Esophagus squamous epithelium (tissue), 5 donors: ENCODE measurements at regions not wholly inside any gene's neighbourhood (a gene's known extent, or its start where the extent isn't known, plus 50 kb on each side); places are given as distances from the start of the nearest gene placed in this dataset.

ENCODE experiments used
- DNase-seq: peaks from one replicate; lab custom pipeline; 2025; lab: John Stamatoyannopoulos, UW
- H3K27ac ChIP-seq, 4 donors: fragments of 200-600 bp; sonication (generic); one replicate each; pipeline ENCODE4 v1.5.1; 2016 to 2019; ENCODE audit warnings: mild to moderate bottlenecking in 1 of 4
- H3K27me3 ChIP-seq, 4 donors: fragments of 200-600 bp; sonication (generic); 1 replicate in 3 of 4; 2 replicates in 1 of 4; pipeline versions ENCODE4 v1.5.1 to v1.6.0; 2017 to 2021; ENCODE audit warnings: antibody characterized with exemption in 1 of 4
- H3K36me3 ChIP-seq, 3 donors: fragments of 200-600 bp; sonication (generic); one replicate each; pipeline ENCODE4 v1.5.1; 2016 to 2019
- H3K4me1 ChIP-seq, 3 donors: fragments of 200-600 bp; sonication (generic); one replicate each; pipeline ENCODE4 v1.5.1; 2017 to 2019
- H3K4me3 ChIP-seq, 4 donors: fragments of 200-600 bp; sonication (generic); 1 replicate in 3 of 4; 2 replicates in 1 of 4; pipeline ENCODE4 v1.5.1; 2016 to 2019; ENCODE audit warnings: mild to moderate bottlenecking in 2 of 4, moderate library complexity in 1 of 4
- H3K9me3 ChIP-seq, 3 donors: fragments of 200-600 bp; sonication (generic); one replicate each; pipeline ENCODE4 v1.5.1; 2016 to 2019
- CTCF ChIP-seq, 6 experiments: fragments of 450-650 bp in 4 of 6; fragments of 200-600 bp in 2 of 6; sonication (generic) in 2 of 6; IDR thresholded peaks; one replicate each; pipeline ENCODE4 v1.5.1; 2016 to 2019; ENCODE audit warnings: antibody characterized with exemption in 6 of 6, mild to moderate bottlenecking in 4 of 6, moderate library complexity in 4 of 6
- POLR2A ChIP-seq, 4 donors: fragments of 450-650 bp; IDR thresholded peaks; one replicate each; pipeline ENCODE4 v1.6.1; 2017; ENCODE audit warnings: antibody characterized with exemption in 4 of 4, mild to moderate bottlenecking in 4 of 4, moderate library complexity in 3 of 4
- WGBS, 2 donors: methylation state at CpG; one replicate each; pipeline ENCODE4 v1.1.5; 2018; 5-methylcytosine and 5-hydroxymethylcytosine counted together
- intact Hi-C: fragments of 100-400 bp; cut with DNase I; formaldehyde crosslinking; loops from one replicate; pipeline ENCODE4 v1.15.0; 2022
- donor health status: DM: yes; HTN: yes; CAD: no.

GRCh38 chr2:146659976-146660375, 1184.9 kb upstream of the ACVR2A start:
- no peak for DNase-seq
- intact Hi-C loops = no loop called here
- Histone ChIP-seq H3K9me3 (no peaks in the 10 kb centered on the region), H3K27ac (no peak overlapping the region), H3K4me3 (no peak overlapping the region), H3K36me3 (no peaks in the 10 kb centered on the region), H3K27me3 (no peaks in the 10 kb centered on the region), H3K4me1 (no peaks in the 10 kb centered on the region)
- WGBS, 2 donors = 90 to 100% methylated on average over 1 of the region's 1 CpG
- TF ChIP-seq CTCF (IDR thresholded peaks at IDR 0.05) = no peak
- no peak for TF ChIP-seq POLR2A (IDR thresholded peaks at IDR 0.05)

GRCh38 chr2:146652311-146652710, 1192.5 kb upstream of the ACVR2A start:
- H3K36me3 ChIP-seq = no peaks in the 10 kb centered on the region
- no peak for DNase-seq
- H3K9me3 ChIP-seq = no peaks in the 10 kb centered on the region
- H3K4me1 ChIP-seq = no peaks in the 10 kb centered on the region
- no peak overlapping the region for H3K4me3 ChIP-seq
- intact Hi-C loops = no loop called here
- WGBS, 2 donors = 68 to 80% methylated on average over 2 of the region's 2 CpGs
- no peak overlapping the region for H3K27ac ChIP-seq
- TF ChIP-seq CTCF (IDR thresholded peaks at IDR 0.05) (no peak), POLR2A (IDR thresholded peaks at IDR 0.05) (no peak)
- no peaks in the 10 kb centered on the region for H3K27me3 ChIP-seq

- WGBS, 2 donors = 54 to 58% methylated on average over 3 of the region's 3 CpGs
- H3K27me3 ChIP-seq = no peaks in the 10 kb centered on the region
- no peaks in the 10 kb centered on the region for H3K4me1 ChIP-seq
- intact Hi-C loops = no loop called here
- H3K36me3 ChIP-seq = no peaks in the 10 kb centered on the region
- TF ChIP-seq CTCF (IDR thresholded peaks at IDR 0.05) = no peak
- no peak overlapping the region for H3K27ac ChIP-seq
- DNase-seq = no peak
- H3K4me3 ChIP-seq = no peak overlapping the region
- no peaks in the 10 kb centered on the region for H3K9me3 ChIP-seq
These were observed 1193.5 kb upstream of the ACVR2A start for GRCh38 chr2:146651361-146651760.

- WGBS, 2 donors = 63 to 80% methylated on average over 2 to 3 of the region's 4 CpGs
- intact Hi-C loops = no loop called here
- H3K27ac ChIP-seq = no peak overlapping the region
- H3K27me3 ChIP-seq = no peaks in the 10 kb centered on the region
- no peaks in the 10 kb centered on the region for H3K9me3 ChIP-seq
- TF ChIP-seq POLR2A (IDR thresholded peaks at IDR 0.05) (no peak), CTCF (IDR thresholded peaks at IDR 0.05) (no peak)
- H3K4me3 ChIP-seq = no peak overlapping the region
- H3K36me3 ChIP-seq = no peaks in the 10 kb centered on the region
- DNase-seq = no peak
- no peaks in the 10 kb centered on the region for H3K4me1 ChIP-seq
These were observed 1202.8 kb upstream of the ACVR2A start for GRCh38 chr2:146642066-146642465.

- Histone ChIP-seq H3K36me3 (no peaks in the 10 kb centered on the region), H3K4me3 (no peak overlapping the region), H3K27me3 (no peaks in the 10 kb centered on the region), H3K4me1 (peaks cover 0 to 4% (median 0%) of the 10 kb centered on the region in 3 donors), H3K9me3 (no peaks in the 10 kb centered on the region), H3K27ac (no peak overlapping the region)
- TF ChIP-seq CTCF (IDR thresholded peaks at IDR 0.05) (no peak), POLR2A (IDR thresholded peaks at IDR 0.05) (no peak)
- no peak for DNase-seq
- intact Hi-C loops = no loop called here
- 25 to 39% methylated on average over 8 of the region's 8 CpGs for WGBS, 2 donors
These were observed 1210.4 kb upstream of the ACVR2A start for GRCh38 chr2:146634230-146635097.
